ENCODE measurements at regions not wholly inside any gene's neighbourhood (a gene's known extent, or its start where the extent isn't known, plus 50 kb on each side); places are given as distances from the start of the nearest gene placed in this dataset.

DNA sequence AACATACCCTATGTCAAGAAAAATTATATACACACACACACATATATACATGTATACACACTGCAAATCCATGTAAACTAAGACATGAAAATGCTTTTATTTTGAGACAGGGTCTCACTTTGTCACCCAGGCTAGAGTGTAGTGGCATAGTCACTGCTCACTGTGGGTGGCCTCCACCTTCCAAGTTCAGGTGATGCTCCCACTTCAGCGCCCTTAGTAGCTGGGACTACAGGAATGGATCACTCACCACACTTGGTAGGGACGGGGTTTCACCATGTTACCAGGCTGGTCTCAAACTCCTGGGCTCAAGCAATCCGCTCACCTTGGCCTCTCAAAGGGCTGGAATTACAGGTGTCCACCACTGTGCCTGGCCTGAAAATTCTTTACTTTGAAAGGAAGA is 617.6 kb downstream of the NYAP2 start:
- TF ChIP-seq, protein P1, sequence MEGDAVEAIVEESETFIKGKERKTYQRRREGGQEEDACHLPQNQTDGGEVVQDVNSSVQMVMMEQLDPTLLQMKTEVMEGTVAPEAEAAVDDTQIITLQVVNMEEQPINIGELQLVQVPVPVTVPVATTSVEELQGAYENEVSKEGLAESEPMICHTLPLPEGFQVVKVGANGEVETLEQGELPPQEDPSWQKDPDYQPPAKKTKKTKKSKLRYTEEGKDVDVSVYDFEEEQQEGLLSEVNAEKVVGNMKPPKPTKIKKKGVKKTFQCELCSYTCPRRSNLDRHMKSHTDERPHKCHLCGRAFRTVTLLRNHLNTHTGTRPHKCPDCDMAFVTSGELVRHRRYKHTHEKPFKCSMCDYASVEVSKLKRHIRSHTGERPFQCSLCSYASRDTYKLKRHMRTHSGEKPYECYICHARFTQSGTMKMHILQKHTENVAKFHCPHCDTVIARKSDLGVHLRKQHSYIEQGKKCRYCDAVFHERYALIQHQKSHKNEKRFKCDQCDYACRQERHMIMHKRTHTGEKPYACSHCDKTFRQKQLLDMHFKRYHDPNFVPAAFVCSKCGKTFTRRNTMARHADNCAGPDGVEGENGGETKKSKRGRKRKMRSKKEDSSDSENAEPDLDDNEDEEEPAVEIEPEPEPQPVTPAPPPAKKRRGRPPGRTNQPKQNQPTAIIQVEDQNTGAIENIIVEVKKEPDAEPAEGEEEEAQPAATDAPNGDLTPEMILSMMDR (IDR thresholded peaks at IDR 0.05; ENCODE audit: poor library complexity), result no peak
- TF ChIP-seq EZH2phosphoT487 (IDR thresholded peaks at IDR 0.05; ENCODE audit: low read depth, severe bottlenecking, unreplicated experiment) (no peak), EZH2 (IDR thresholded peaks at IDR 0.05; ENCODE audit: borderline replicate concordance) (no peak)

All from hepatocyte (in vitro differentiated cells).